ENCODE measurements at regions not wholly inside any gene's neighbourhood (a gene's known extent, or its start where the extent isn't known, plus 50 kb on each side); places are given as distances from the start of the nearest gene placed in this dataset.

DNA sequence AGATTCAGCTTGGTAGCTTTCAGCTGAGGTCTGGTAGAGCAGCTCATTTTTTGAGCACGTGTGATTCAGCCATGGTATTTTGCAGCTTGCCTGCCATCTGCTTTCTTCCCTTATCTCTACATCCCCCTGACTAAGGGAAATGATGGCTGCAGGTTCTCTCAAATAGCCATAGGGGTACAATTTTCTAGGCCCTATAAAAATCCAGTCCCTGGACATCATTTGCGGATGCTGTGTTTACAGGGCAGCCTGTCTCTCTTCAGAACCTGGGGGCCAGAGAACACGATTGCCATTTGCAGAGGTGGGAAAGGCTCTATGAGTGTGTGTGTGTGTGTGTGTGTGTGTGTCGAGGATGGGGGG is 442.7 kb upstream of the MEIS1 start:
- TF ChIP-seq, protein P1, sequence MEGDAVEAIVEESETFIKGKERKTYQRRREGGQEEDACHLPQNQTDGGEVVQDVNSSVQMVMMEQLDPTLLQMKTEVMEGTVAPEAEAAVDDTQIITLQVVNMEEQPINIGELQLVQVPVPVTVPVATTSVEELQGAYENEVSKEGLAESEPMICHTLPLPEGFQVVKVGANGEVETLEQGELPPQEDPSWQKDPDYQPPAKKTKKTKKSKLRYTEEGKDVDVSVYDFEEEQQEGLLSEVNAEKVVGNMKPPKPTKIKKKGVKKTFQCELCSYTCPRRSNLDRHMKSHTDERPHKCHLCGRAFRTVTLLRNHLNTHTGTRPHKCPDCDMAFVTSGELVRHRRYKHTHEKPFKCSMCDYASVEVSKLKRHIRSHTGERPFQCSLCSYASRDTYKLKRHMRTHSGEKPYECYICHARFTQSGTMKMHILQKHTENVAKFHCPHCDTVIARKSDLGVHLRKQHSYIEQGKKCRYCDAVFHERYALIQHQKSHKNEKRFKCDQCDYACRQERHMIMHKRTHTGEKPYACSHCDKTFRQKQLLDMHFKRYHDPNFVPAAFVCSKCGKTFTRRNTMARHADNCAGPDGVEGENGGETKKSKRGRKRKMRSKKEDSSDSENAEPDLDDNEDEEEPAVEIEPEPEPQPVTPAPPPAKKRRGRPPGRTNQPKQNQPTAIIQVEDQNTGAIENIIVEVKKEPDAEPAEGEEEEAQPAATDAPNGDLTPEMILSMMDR (IDR thresholded peaks at IDR 0.05) = no peak
- TF ChIP-seq POLR2A (IDR thresholded peaks at IDR 0.05) (no peak), EP300 (IDR thresholded peaks at IDR 0.05) (no peak)

All from suprapubic skin (tissue), 3 donors.